Loucy (cell line): ENCODE measurements at regions not wholly inside any gene's neighbourhood (a gene's known extent, or its start where the extent isn't known, plus 50 kb on each side); places are given as distances from the start of the nearest gene placed in this dataset.
"Not testable (repeated sequence)": the region's sequence is repeated elsewhere in the genome, so short reads cannot be mapped to it uniquely, and the experiment has no call there.

Experiments used
- CTCF ChIP-seq: fragments of 200-600 bp; sonication (generic); conservative IDR thresholded peaks from 2 replicates; pipeline ENCODE4 v1.5.1; 2014; ENCODE audit warnings: mild to moderate bottlenecking, antibody characterized with exemption, low read length
- EZH2phosphoT487 ChIP-seq: fragments of 200-600 bp; IDR thresholded peaks from 2 replicates; pipeline ENCODE4 v1.6.1; 2018; ENCODE audit warnings: antibody characterized with exemption, mild to moderate bottlenecking, moderate library complexity, borderline replicate concordance

GRCh38 chr4:78717712-78718111 lies 58.4 kb upstream of the BMP2K start:
- not testable (repeated sequence) for TF ChIP-seq CTCF, EZH2phosphoT487
